ENCODE measurements at regions not wholly inside any gene's neighbourhood (a gene's known extent, or its start where the extent isn't known, plus 50 kb on each side); places are given as distances from the start of the nearest gene placed in this dataset.

- TF ChIP-seq CTCF (IDR thresholded peaks at IDR 0.05; ENCODE audit: poor library complexity): no peak
- no peak for TF ChIP-seq EZH2phosphoT487 (IDR thresholded peaks at IDR 0.05; ENCODE audit: low read depth, severe bottlenecking, unreplicated experiment)
These were observed 915.3 kb downstream of the DNAH5 start for GRCh38 chr5:13029211-13029610.

All from hepatocyte (in vitro differentiated cells).